SW 1271 (cell line): ENCODE measurements at regions not wholly inside any gene's neighbourhood (a gene's known extent, or its start where the extent isn't known, plus 50 kb on each side); places are given as distances from the start of the nearest gene placed in this dataset.
"Not testable (repeated sequence)": the region's sequence is repeated elsewhere in the genome, so short reads cannot be mapped to it uniquely, and the experiment has no call there.

ENCODE experiments used
- DNase-seq, 2 experiments: peaks; one replicate each; lab custom pipeline; 2025; lab: John Stamatoyannopoulos, UW

GRCh38 chr15:53031469-53031868 is 241.3 kb upstream of the ONECUT1 start:
- DNase-seq, result no peak

GRCh38 chr15:53022788-53023187 is 232.7 kb upstream of the ONECUT1 start:
- DNase-seq, result no peak

GRCh38 chr15:53013329-53013728 is 223.2 kb upstream of the ONECUT1 start:
- no peak for DNase-seq

- not testable (repeated sequence) for DNase-seq
These were observed 221.6 kb upstream of the ONECUT1 start for GRCh38 chr15:53011779-53012178.

GRCh38 chr15:53009093-53009492 is 219.0 kb upstream of the ONECUT1 start:
- DNase-seq, result no peak

- no peak for DNase-seq
These were observed 210.3 kb upstream of the ONECUT1 start for GRCh38 chr15:53000409-53000808.

- no peak for DNase-seq
These were observed 207.0 kb upstream of the ONECUT1 start for GRCh38 chr15:52997123-52997522.

- DNase-seq, result no peak
These were observed 204.2 kb upstream of the ONECUT1 start for GRCh38 chr15:52994290-52994689.

- no peak for DNase-seq
These were observed 194.4 kb upstream of the ONECUT1 start for GRCh38 chr15:52984507-52984906.

GRCh38 chr15:52980446-52980845 is 190.3 kb upstream of the ONECUT1 start:
- no peak for DNase-seq

- no peak for DNase-seq
These were observed 186.5 kb upstream of the ONECUT1 start for GRCh38 chr15:52976516-52977075.

GRCh38 chr15:52975941-52976449 is 185.9 kb upstream of the ONECUT1 start:
- no peak for DNase-seq

- no peak for DNase-seq
These were observed 173.7 kb upstream of the ONECUT1 start for GRCh38 chr15:52963865-52964264.

- no peak for DNase-seq
These were observed 170.1 kb upstream of the ONECUT1 start for GRCh38 chr15:52960283-52960682.

- DNase-seq, result no peak
These were observed 153.6 kb upstream of the ONECUT1 start for GRCh38 chr15:52943746-52944145.

GRCh38 chr15:52936489-52936888 is 146.4 kb upstream of the ONECUT1 start:
- DNase-seq, result no peak

- no peak for DNase-seq
These were observed 135.0 kb upstream of the ONECUT1 start for GRCh38 chr15:52925130-52925529.

- DNase-seq, result no peak
These were observed 134.5 kb upstream of the ONECUT1 start for GRCh38 chr15:52924630-52925029.

GRCh38 chr15:52923626-52924025 is 133.5 kb upstream of the ONECUT1 start:
- DNase-seq, result no peak

GRCh38 chr15:52922871-52923270 is 132.7 kb upstream of the ONECUT1 start:
- no peak for DNase-seq

GRCh38 chr15:52912172-52912571 is 122.0 kb upstream of the ONECUT1 start:
- no peak for DNase-seq

- DNase-seq, result no peak
These were observed 103.2 kb upstream of the ONECUT1 start for GRCh38 chr15:52893338-52893737.

GRCh38 chr15:52879904-52880303 is 89.8 kb upstream of the ONECUT1 start:
- DNase-seq, result no peak

GRCh38 chr15:52879145-52879544 is 89.0 kb upstream of the ONECUT1 start:
- no peak for DNase-seq
